Esophagus (tissue), 2 donors: ENCODE measurements at regions not wholly inside any gene's neighbourhood (a gene's known extent, or its start where the extent isn't known, plus 50 kb on each side); places are given as distances from the start of the nearest gene placed in this dataset.
"Not testable (repeated sequence)": the region's sequence is repeated elsewhere in the genome, so short reads cannot be mapped to it uniquely, and the experiment has no call there.

ENCODE experiments used
- H3K27ac ChIP-seq, 2 donors: one replicate each; pipeline ENCODE4 v1.5.1; 2013; ENCODE audit warnings: low read depth in 2 of 2, mild to moderate bottlenecking in 2 of 2, inconsistent platforms in 1 of 2, low read length in 1 of 2, moderate library complexity in 1 of 2
- H3K27me3 ChIP-seq, 2 donors: one replicate each; pipeline ENCODE4 v1.6.1; 2013; ENCODE audit warnings: low read length in 2 of 2, control low read depth in 1 of 2, mild to moderate bottlenecking in 1 of 2; ENCODE audit not compliant: insufficient read depth in 2 of 2, control insufficient read depth in 1 of 2
- H3K36me3 ChIP-seq, 2 donors: one replicate each; pipeline ENCODE4 v1.6.1; 2013; ENCODE audit warnings: low read length in 1 of 2; ENCODE audit not compliant: control insufficient read depth in 2 of 2, insufficient read depth in 2 of 2
- H3K4me1 ChIP-seq, 2 donors: one replicate each; pipeline ENCODE4 v1.6.1; 2013; ENCODE audit warnings: low read length in 1 of 2; ENCODE audit not compliant: control insufficient read depth in 2 of 2, insufficient read depth in 2 of 2
- H3K4me3 ChIP-seq, 2 donors: one replicate each; pipeline ENCODE4 v1.5.1; 2013; ENCODE audit warnings: low read length in 2 of 2, mild to moderate bottlenecking in 2 of 2, low read depth in 1 of 2, moderate library complexity in 1 of 2
- H3K9me3 ChIP-seq, 2 donors: one replicate each; pipeline ENCODE4 v1.6.1; 2013; ENCODE audit warnings: mild to moderate bottlenecking in 2 of 2, low read depth in 1 of 2, low read length in 1 of 2, moderate library complexity in 1 of 2; ENCODE audit not compliant: control insufficient read depth in 2 of 2, insufficient read depth in 1 of 2
- WGBS, 2 donors: extraction: QIAGEN DNeasy Blood & Tissue Kit; methylation state at CpG; one replicate each; pipeline ENCODE4 v1.1.7; 2013; 5-methylcytosine and 5-hydroxymethylcytosine counted together
- donor health status: healthy with polysubstance abuse.
- donor health status: Bipolar disorder and iron deficiency.

- Histone ChIP-seq H3K27ac (no peak overlapping the region), H3K4me1 (no peaks in the 10 kb centered on the region), H3K9me3 (peaks cover 0 to 15% of the 10 kb centered on the region in 2 donors), H3K36me3 (no peaks in the 10 kb centered on the region), H3K27me3 (no peaks in the 10 kb centered on the region), H3K4me3 (no peak overlapping the region)
- WGBS, 2 donors = 85 to 87% methylated on average over 3 of the region's 3 CpGs
Observed at GRCh38 chr13:56400774-56401173, 739.9 kb upstream of the PRR20A start.

GRCh38 chr13:56412856-56413255, 727.9 kb upstream of the PRR20A start:
- H3K27ac ChIP-seq = no peak overlapping the region
- no peaks in the 10 kb centered on the region for H3K27me3 ChIP-seq
- H3K9me3 ChIP-seq = no peaks in the 10 kb centered on the region
- H3K4me3 ChIP-seq = no peak overlapping the region
- H3K36me3 ChIP-seq = no peaks in the 10 kb centered on the region
- H3K4me1 ChIP-seq = no peaks in the 10 kb centered on the region

- H3K27ac ChIP-seq = no peak overlapping the region
- WGBS, 2 donors = 44 to 52% methylated on average over 3 of the region's 3 CpGs
- H3K4me1 ChIP-seq = no peaks in the 10 kb centered on the region
- H3K9me3 ChIP-seq = no peaks in the 10 kb centered on the region
- no peaks in the 10 kb centered on the region for H3K36me3 ChIP-seq
- H3K4me3 ChIP-seq = no peak overlapping the region
- no peaks in the 10 kb centered on the region for H3K27me3 ChIP-seq
Observed at GRCh38 chr13:56424246-56424645, 716.5 kb upstream of the PRR20A start.

- WGBS, 2 donors = 58 to 63% methylated on average over 7 of the region's 7 CpGs
- Histone ChIP-seq H3K27me3 (no peaks in the 10 kb centered on the region), H3K27ac (no peak overlapping the region), H3K4me1 (no peaks in the 10 kb centered on the region), H3K4me3 (no peak overlapping the region), H3K9me3 (no peaks in the 10 kb centered on the region), H3K36me3 (no peaks in the 10 kb centered on the region)
Observed at GRCh38 chr13:56457535-56458190, 683.1 kb upstream of the PRR20A start.

- no peak overlapping the region for H3K27ac ChIP-seq
- no peaks in the 10 kb centered on the region for H3K27me3 ChIP-seq
- H3K36me3 ChIP-seq = no peaks in the 10 kb centered on the region
- H3K9me3 ChIP-seq = no peaks in the 10 kb centered on the region
- no peak overlapping the region for H3K4me3 ChIP-seq
- no peaks in the 10 kb centered on the region for H3K4me1 ChIP-seq
- 59 to 80% methylated on average over 1 of the region's 1 CpG for WGBS, 2 donors
Observed at GRCh38 chr13:56459286-56459685, 681.4 kb upstream of the PRR20A start.

- Histone ChIP-seq H3K4me1 (no peaks in the 10 kb centered on the region), H3K36me3 (no peaks in the 10 kb centered on the region), H3K9me3 (no peaks in the 10 kb centered on the region), H3K27ac (no peak overlapping the region), H3K27me3 (no peaks in the 10 kb centered on the region), H3K4me3 (no peak overlapping the region)
- 51 to 54% methylated on average over 3 of the region's 3 CpGs for WGBS, 2 donors
Observed at GRCh38 chr13:56501750-56502149, 639.0 kb upstream of the PRR20A start.

- Histone ChIP-seq H3K4me1 (no peaks in the 10 kb centered on the region), H3K27me3 (no peaks in the 10 kb centered on the region), H3K4me3 (no peak overlapping the region), H3K9me3 (no peaks in the 10 kb centered on the region), H3K36me3 (no peaks in the 10 kb centered on the region), H3K27ac (no peak overlapping the region)
- WGBS, 2 donors = 83 to 84% methylated on average over 2 of the region's 2 CpGs
Observed at GRCh38 chr13:56510836-56511235, 629.9 kb upstream of the PRR20A start.

- not testable (repeated sequence) for H3K27me3 ChIP-seq, H3K9me3 ChIP-seq, H3K36me3 ChIP-seq, H3K4me3 ChIP-seq, H3K4me1 ChIP-seq, H3K27ac ChIP-seq
- WGBS, 2 donors = 53 to 64% methylated on average over 2 of the region's 2 CpGs
Observed at GRCh38 chr13:56512336-56512735, 628.4 kb upstream of the PRR20A start.

GRCh38 chr13:56515441-56515840, 625.3 kb upstream of the PRR20A start:
- 54 to 61% methylated on average over 1 of the region's 1 CpG for WGBS, 2 donors
- H3K27me3 ChIP-seq = no peaks in the 10 kb centered on the region
- H3K9me3 ChIP-seq = no peaks in the 10 kb centered on the region
- H3K4me1 ChIP-seq = no peaks in the 10 kb centered on the region
- H3K4me3 ChIP-seq = no peak overlapping the region
- no peak overlapping the region for H3K27ac ChIP-seq
- no peaks in the 10 kb centered on the region for H3K36me3 ChIP-seq

- 12 to 24% methylated on average over 1 of the region's 1 CpG for WGBS, 2 donors
- Histone ChIP-seq H3K36me3 (no peaks in the 10 kb centered on the region), H3K9me3 (peaks cover 0 to 6% of the 10 kb centered on the region in 2 donors), H3K4me1 (no peaks in the 10 kb centered on the region), H3K27me3 (no peaks in the 10 kb centered on the region), H3K4me3 (no peak overlapping the region), H3K27ac (no peak overlapping the region)
Observed at GRCh38 chr13:56528040-56528790, 612.5 kb upstream of the PRR20A start.
